Left ventricle myocardium inferior (tissue), 1 donor: ENCODE measurements at regions not wholly inside any gene's neighbourhood (a gene's known extent, or its start where the extent isn't known, plus 50 kb on each side); places are given as distances from the start of the nearest gene placed in this dataset.

Experiments
- DNase-seq: peaks from one replicate; pipeline ENCODE4 v3.0.0-alpha.2; 2020
- H3K27ac ChIP-seq: fragments of 200-600 bp; replicated peaks from 2 replicates; pipeline ENCODE4 v1.8.0; 2021
- H3K27me3 ChIP-seq: fragments of 200-600 bp; 2 replicates; pipeline ENCODE4 v1.8.0; 2021; ENCODE audit warnings: low read depth
- H3K36me3 ChIP-seq: fragments of 200-600 bp; 2 replicates; pipeline ENCODE4 v1.8.0; 2021
- H3K4me1 ChIP-seq: fragments of 200-600 bp; 2 replicates; pipeline ENCODE4 v1.8.0; 2021
- H3K4me3 ChIP-seq: fragments of 200-600 bp; 2 replicates; pipeline ENCODE4 v1.8.0; 2021; ENCODE audit warnings: mild to moderate bottlenecking, moderate library complexity
- H3K9me3 ChIP-seq: fragments of 200-600 bp; replicated peaks from 2 replicates; pipeline ENCODE4 v1.8.0; 2021
- intact Hi-C: fragments of 100-400 bp; cut with micrococcal nuclease; formaldehyde crosslinking; loops from one replicate; pipeline ENCODE4 v1.11.0; 2022
- TF ChIP-seq, protein P1 (sequence below): fragments of 200-600 bp; IDR thresholded peaks from 2 replicates; pipeline ENCODE4 v1.8.0; 2021; ENCODE audit warnings: antibody characterized with exemption, mild to moderate bottlenecking, borderline replicate concordance
- donor health status: DM: no; HTN: yes; CAD: no; lungs with severe emphysema.

- no peak for DNase-seq
- Histone ChIP-seq H3K9me3 (no peaks in the 10 kb centered on the region), H3K4me1 (no peaks in the 10 kb centered on the region), H3K27ac (no peak overlapping the region), H3K36me3 (no peaks in the 10 kb centered on the region), H3K4me3 (no peak overlapping the region), H3K27me3 (no peaks in the 10 kb centered on the region)
- intact Hi-C loops: no loop called here
- TF ChIP-seq, protein P1, sequence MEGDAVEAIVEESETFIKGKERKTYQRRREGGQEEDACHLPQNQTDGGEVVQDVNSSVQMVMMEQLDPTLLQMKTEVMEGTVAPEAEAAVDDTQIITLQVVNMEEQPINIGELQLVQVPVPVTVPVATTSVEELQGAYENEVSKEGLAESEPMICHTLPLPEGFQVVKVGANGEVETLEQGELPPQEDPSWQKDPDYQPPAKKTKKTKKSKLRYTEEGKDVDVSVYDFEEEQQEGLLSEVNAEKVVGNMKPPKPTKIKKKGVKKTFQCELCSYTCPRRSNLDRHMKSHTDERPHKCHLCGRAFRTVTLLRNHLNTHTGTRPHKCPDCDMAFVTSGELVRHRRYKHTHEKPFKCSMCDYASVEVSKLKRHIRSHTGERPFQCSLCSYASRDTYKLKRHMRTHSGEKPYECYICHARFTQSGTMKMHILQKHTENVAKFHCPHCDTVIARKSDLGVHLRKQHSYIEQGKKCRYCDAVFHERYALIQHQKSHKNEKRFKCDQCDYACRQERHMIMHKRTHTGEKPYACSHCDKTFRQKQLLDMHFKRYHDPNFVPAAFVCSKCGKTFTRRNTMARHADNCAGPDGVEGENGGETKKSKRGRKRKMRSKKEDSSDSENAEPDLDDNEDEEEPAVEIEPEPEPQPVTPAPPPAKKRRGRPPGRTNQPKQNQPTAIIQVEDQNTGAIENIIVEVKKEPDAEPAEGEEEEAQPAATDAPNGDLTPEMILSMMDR: no peak
Measured at GRCh38 chr3:24662449-24663345, 168.0 kb upstream of the THRB start.

- intact Hi-C loops: no loop called here
Measured at GRCh38 chr3:24663406-24663805, 168.8 kb upstream of the THRB start.

GRCh38 chr3:24668039-24668438, 173.4 kb upstream of the THRB start:
- DNase-seq: no peak
- Histone ChIP-seq H3K4me3 (no peak overlapping the region), H3K9me3 (no peaks in the 10 kb centered on the region), H3K27me3 (peaks cover 9% of the 10 kb centered on the region), H3K36me3 (no peaks in the 10 kb centered on the region), H3K27ac (no peak overlapping the region), H3K4me1 (no peaks in the 10 kb centered on the region)
- TF ChIP-seq, protein P1: no peak
- intact Hi-C loops: no loop called here

More at GRCh38 chr3:24663406-24663805, 168.8 kb upstream of the THRB start:
- Histone ChIP-seq H3K27me3 (no peaks in the 10 kb centered on the region), H3K27ac (no peak overlapping the region), H3K9me3 (no peaks in the 10 kb centered on the region), H3K4me1 (no peaks in the 10 kb centered on the region), H3K4me3 (no peak overlapping the region), H3K36me3 (no peaks in the 10 kb centered on the region)
- DNase-seq: no peak
- TF ChIP-seq, protein P1: no peak

DNA sequence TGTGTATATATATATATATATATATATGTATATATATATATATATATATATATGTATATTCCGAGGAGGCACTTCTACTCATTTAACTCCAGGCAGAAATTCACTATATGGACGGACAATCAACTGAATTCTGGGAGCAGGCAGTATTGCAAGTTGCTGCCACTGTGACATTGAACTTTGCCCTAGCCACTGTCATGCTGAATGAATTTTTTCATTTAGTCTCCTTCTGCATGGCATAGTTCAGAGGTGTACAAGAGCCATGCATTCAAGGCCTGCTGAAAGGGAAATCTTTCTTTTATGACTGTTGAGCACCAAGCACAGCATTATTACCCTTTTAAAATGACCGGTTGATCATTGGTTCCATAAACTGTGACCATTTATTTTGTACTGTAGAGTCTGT, 176.2 kb upstream of the THRB start:
- intact Hi-C loops: no loop called here
- no peaks in the 10 kb centered on the region for H3K9me3 ChIP-seq
- no peak overlapping the region for H3K27ac ChIP-seq
- H3K4me1 ChIP-seq: no peaks in the 10 kb centered on the region
- TF ChIP-seq, protein P1: no peak
- H3K36me3 ChIP-seq: no peaks in the 10 kb centered on the region
- H3K27me3 ChIP-seq: peaks cover 9% of the 10 kb centered on the region
- DNase-seq: no peak
- no peak overlapping the region for H3K4me3 ChIP-seq

DNA sequence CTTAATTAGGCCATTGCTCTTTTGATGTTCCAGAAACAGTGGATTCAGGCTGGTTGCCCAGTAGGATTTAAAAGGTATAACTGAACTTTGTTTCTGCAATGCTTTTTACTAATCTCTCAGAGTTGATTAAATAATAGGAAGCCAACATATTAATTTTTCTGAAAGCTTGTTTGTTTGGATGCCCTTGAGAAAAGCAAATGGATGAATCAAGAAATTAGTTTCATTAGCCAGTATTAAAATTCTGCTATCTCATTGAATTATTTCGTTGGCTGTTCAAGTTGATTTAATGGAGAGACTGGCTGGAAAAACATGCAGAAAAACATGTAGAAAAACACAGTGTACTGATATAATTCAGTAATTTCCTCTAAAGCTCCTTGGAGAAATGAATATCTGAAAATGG, 178.9 kb upstream of the THRB start:
- DNase-seq: no peak
- TF ChIP-seq, protein P1: no peak
- no peak overlapping the region for H3K4me3 ChIP-seq
- peaks cover 9% of the 10 kb centered on the region for H3K27me3 ChIP-seq
- no peaks in the 10 kb centered on the region for H3K9me3 ChIP-seq
- no peaks in the 10 kb centered on the region for H3K36me3 ChIP-seq
- no peaks in the 10 kb centered on the region for H3K4me1 ChIP-seq
- no peak overlapping the region for H3K27ac ChIP-seq
- intact Hi-C loops: no loop called here
